Neural cell (in vitro differentiated cells): ENCODE measurements at regions not wholly inside any gene's neighbourhood (a gene's known extent, or its start where the extent isn't known, plus 50 kb on each side); places are given as distances from the start of the nearest gene placed in this dataset.

ENCODE experiments used
- H2AFZ ChIP-seq: fragments of 200-600, 300-800 bp; sonication (generic), shearing (Covaris generic); 2 replicates; pipeline ENCODE4 v1.6.0; 2014; ENCODE audit warnings: low read depth, mild to moderate bottlenecking, antibody characterized with exemption, low read length, moderate library complexity
- H3F3A ChIP-seq: fragments of 200-600 bp; shearing (Covaris generic); 2 replicates; pipeline ENCODE4 v1.6.1; 2016; ENCODE audit warnings: mild to moderate bottlenecking, moderate library complexity, mixed read lengths, antibody characterized with exemption, low read length; ENCODE audit not compliant: insufficient read depth, poor library complexity, severe bottlenecking
- H3K27ac ChIP-seq: fragments of 200-600, 300-800 bp; sonication (generic), shearing (Covaris generic); 2 replicates; pipeline ENCODE4 v1.5.1; 2014; ENCODE audit warnings: mild to moderate bottlenecking, low read length, moderate library complexity
- H3K27me3 ChIP-seq: fragments of 300-800, 200-600 bp; sonication (generic), shearing (Covaris generic); 2 replicates; pipeline ENCODE4 v1.6.0; 2014; ENCODE audit warnings: mild to moderate bottlenecking, low read depth, low read length, moderate library complexity; ENCODE audit not compliant: insufficient read depth
- H3K36me3 ChIP-seq: fragments of 300-800, 200-600 bp; sonication (generic), shearing (Covaris generic); 2 replicates; pipeline ENCODE4 v1.5.1; 2014; ENCODE audit warnings: mild to moderate bottlenecking, antibody characterized with exemption, low read length, moderate library complexity; ENCODE audit not compliant: insufficient read depth
- H3K4me2 ChIP-seq: fragments of 300-800, 200-600 bp; sonication (generic), shearing (Covaris generic); 2 replicates; pipeline ENCODE4 v1.6.0; 2014; ENCODE audit warnings: mild to moderate bottlenecking, low read length
- H3K4me3 ChIP-seq: fragments of 300-800, 200-600 bp; sonication (generic), shearing (Covaris generic); 2 replicates; pipeline ENCODE4 v1.5.1; 2014; ENCODE audit warnings: mild to moderate bottlenecking, low read length, moderate library complexity
- H3K79me2 ChIP-seq: fragments of 200-600 bp; shearing (Covaris generic); replicated peaks from 2 replicates; pipeline ENCODE4 v1.6.0; 2014; ENCODE audit warnings: mild to moderate bottlenecking, low read length, moderate library complexity; ENCODE audit not compliant: insufficient read depth
- H3K9ac ChIP-seq: fragments of 300-800, 200-600 bp; sonication (generic), shearing (Covaris generic); 2 replicates; pipeline ENCODE4 v1.6.1; 2016; ENCODE audit warnings: mild to moderate bottlenecking, low read length, mixed read lengths
- H3K9me2 ChIP-seq: fragments of 200-600 bp; shearing (Covaris generic); 2 replicates; pipeline ENCODE4 v1.6.1; 2016; ENCODE audit warnings: mild to moderate bottlenecking, low read length, mixed read lengths; ENCODE audit not compliant: insufficient read depth
- H3K9me3 ChIP-seq: fragments of 200-600, 300-800 bp; sonication (generic), shearing (Covaris generic); 2 replicates; pipeline ENCODE4 v1.6.1; 2016; ENCODE audit warnings: mild to moderate bottlenecking, mixed run types, low read length, moderate library complexity, mixed read lengths
- H4K20me1 ChIP-seq: fragments of 200-600 bp; shearing (Covaris generic); 2 replicates; pipeline ENCODE4 v1.6.1; 2016; ENCODE audit warnings: mild to moderate bottlenecking, mixed run types; ENCODE audit not compliant: insufficient read depth
- CTCF ChIP-seq: fragments of 450-650 bp; IDR thresholded peaks from 2 replicates; pipeline ENCODE4 v1.5.1; 2014; ENCODE audit warnings: antibody characterized with exemption, mild to moderate bottlenecking, moderate library complexity; ENCODE audit not compliant: poor library complexity, severe bottlenecking
- EP300 ChIP-seq: fragments of 450-650 bp; conservative IDR thresholded peaks from 2 replicates; pipeline ENCODE4 v1.6.1; 2014; ENCODE audit warnings: antibody characterized with exemption, mild to moderate bottlenecking, moderate library complexity; ENCODE audit not compliant: poor library complexity, severe bottlenecking
- EZH2 ChIP-seq: fragments of 200-600, 300-800 bp; shearing (Covaris generic), sonication (generic); IDR thresholded peaks from 2 replicates; pipeline ENCODE4 v1.6.1; 2014; ENCODE audit warnings: antibody characterized with exemption, low read length, borderline replicate concordance, mild to moderate bottlenecking; ENCODE audit not compliant: insufficient read depth, poor library complexity, severe bottlenecking
- MXI1 ChIP-seq: fragments of 450-650 bp; conservative IDR thresholded peaks from 2 replicates; pipeline ENCODE4 v1.6.1; 2014; ENCODE audit warnings: antibody characterized with exemption, mild to moderate bottlenecking; ENCODE audit not compliant: poor library complexity, severe bottlenecking
- POLR2AphosphoS5 ChIP-seq: IDR thresholded peaks from 2 replicates; pipeline ENCODE4 v1.6.1; 2012
- RAD21 ChIP-seq: fragments of 450-650 bp; conservative IDR thresholded peaks from 2 replicates; pipeline ENCODE4 v1.6.1; 2014; ENCODE audit warnings: antibody characterized with exemption, mild to moderate bottlenecking, moderate library complexity
- REST ChIP-seq: IDR thresholded peaks from 2 replicates; pipeline ENCODE4 v1.6.1; 2012; ENCODE audit warnings: borderline replicate concordance
- SMC3 ChIP-seq: fragments of 450-650 bp; conservative IDR thresholded peaks from 2 replicates; pipeline ENCODE4 v1.6.1; 2014; ENCODE audit warnings: antibody characterized with exemption, mild to moderate bottlenecking, moderate library complexity; ENCODE audit not compliant: poor library complexity
- TAF1 ChIP-seq: IDR thresholded peaks from 2 replicates; pipeline ENCODE4 v1.6.1; 2012; ENCODE audit warnings: low read depth

- Histone ChIP-seq H3K4me2 (no peak overlapping the region), H3K9me2 (no peaks in the 10 kb centered on the region), H3K27me3 (no peaks in the 10 kb centered on the region), H3K9ac (no peak overlapping the region), H3K27ac (no peak overlapping the region), H2AFZ (no peak overlapping the region), H4K20me1 (no peaks in the 10 kb centered on the region), H3K79me2 (no peaks in the 10 kb centered on the region), H3F3A (no peaks in the 10 kb centered on the region), H3K36me3 (no peaks in the 10 kb centered on the region), H3K4me3 (no peak overlapping the region), H3K9me3 (no peaks in the 10 kb centered on the region)
- TF ChIP-seq EP300 (no peak), REST (no peak)
Measured at GRCh38 chr6:115365783-115366182, 694.9 kb downstream of the FRK start.

- TF ChIP-seq RAD21: no peak
- no peak for TF ChIP-seq TAF1
- no peak for TF ChIP-seq EZH2
- TF ChIP-seq POLR2AphosphoS5: no peak
- no peak for TF ChIP-seq REST
- TF ChIP-seq CTCF: no peak
- no peak for TF ChIP-seq EP300
- no peak for TF ChIP-seq SMC3
- no peak for TF ChIP-seq MXI1
- no peak overlapping the region for H3K4me2 ChIP-seq
- H3K9ac ChIP-seq: no peak overlapping the region
- H3K27me3 ChIP-seq: no peaks in the 10 kb centered on the region
- no peaks in the 10 kb centered on the region for H3K79me2 ChIP-seq
- no peaks in the 10 kb centered on the region for H3K9me2 ChIP-seq
- no peaks in the 10 kb centered on the region for H3F3A ChIP-seq
- no peaks in the 10 kb centered on the region for H4K20me1 ChIP-seq
- H3K27ac ChIP-seq: no peak overlapping the region
- H3K9me3 ChIP-seq: no peaks in the 10 kb centered on the region
- H3K36me3 ChIP-seq: no peaks in the 10 kb centered on the region
- no peak overlapping the region for H3K4me3 ChIP-seq
- no peak overlapping the region for H2AFZ ChIP-seq
Measured at GRCh38 chr6:115363379-115363778, 697.3 kb downstream of the FRK start.
